CD4-positive, alpha-beta T cell (primary cell): ENCODE measurements at regions not wholly inside any gene's neighbourhood (a gene's known extent, or its start where the extent isn't known, plus 50 kb on each side); places are given as distances from the start of the nearest gene placed in this dataset.

Experiments used
- ATAC-seq: fragments of 200-7000 bp; cut with Tn5 transposase; one replicate; pipeline ENCODE4 v1.10.0; 2022; ENCODE audit warnings: mild to moderate bottlenecking; ENCODE audit not compliant: poor library complexity
- CTCF ChIA-PET: fragments of 350-600 bp; sonication (Branson Sonifier 250); formaldehyde crosslinking; loops from one replicate; lab custom pipeline; 2021; ENCODE audit warnings: antibody characterized with exemption, inconsistent platforms; lab: Charles Lee
- POLR2A ChIA-PET: fragments of 350-600 bp; sonication (Branson Sonifier 250); formaldehyde crosslinking; loops from one replicate; lab custom pipeline; 2021; ENCODE audit warnings: antibody characterized with exemption, inconsistent platforms; lab: Charles Lee
- DNase-seq, 14 experiments: peaks; one replicate each; pipeline ENCODE4 v3.0.0-alpha.2; 2013 to 2020; ENCODE audit warnings: mixed read lengths in 2 of 14
- H3K27ac ChIP-seq, 2 donors: one replicate each; pipeline versions ENCODE4 v1.5.1 to v1.7.0; 2013; ENCODE audit warnings: low read length in 2 of 2, low read depth in 1 of 2, mild to moderate bottlenecking in 1 of 2
- H3K27me3 ChIP-seq, 2 experiments: 1 replicate in 1 of 2; 2 replicates in 1 of 2; pipeline versions ENCODE4 v1.6.1 to v1.7.0; 2013; ENCODE audit warnings: low read length in 2 of 2, control low read depth in 1 of 2, mild to moderate bottlenecking in 1 of 2, moderate library complexity in 1 of 2; ENCODE audit not compliant: insufficient read depth in 2 of 2, control insufficient read depth in 1 of 2
- H3K36me3 ChIP-seq: one replicate; pipeline ENCODE4 v1.6.1; 2013; ENCODE audit warnings: low read length, control low read depth; ENCODE audit not compliant: insufficient read depth
- H3K4me1 ChIP-seq: one replicate; pipeline ENCODE4 v1.6.1; 2013; ENCODE audit warnings: low read length, control low read depth; ENCODE audit not compliant: insufficient read depth
- H3K4me3 ChIP-seq: one replicate; pipeline ENCODE4 v1.5.1; 2013; ENCODE audit warnings: mild to moderate bottlenecking, low read length, moderate library complexity
- H3K9me3 ChIP-seq, 2 experiments: 1 replicate in 1 of 2; 2 replicates in 1 of 2; pipeline versions ENCODE4 v1.6.1 to v1.7.0; 2013; ENCODE audit warnings: low read length in 2 of 2, mild to moderate bottlenecking in 2 of 2, control low read depth in 1 of 2, moderate library complexity in 1 of 2; ENCODE audit not compliant: control insufficient read depth in 1 of 2, insufficient read depth in 1 of 2
- H3K27ac Mint-ChIP-seq: one replicate; pipeline ENCODE4 v1.8.0; 2020; ENCODE audit warnings: mixed read lengths
- H3K27me3 Mint-ChIP-seq: one replicate; pipeline ENCODE4 v1.8.0; 2021; ENCODE audit warnings: mixed read lengths
- H3K36me3 Mint-ChIP-seq: one replicate; pipeline ENCODE4 v1.8.0; 2021; ENCODE audit warnings: low read depth, mixed read lengths
- H3K4me1 Mint-ChIP-seq: one replicate; pipeline ENCODE4 v1.8.0; 2021; ENCODE audit warnings: low read depth, mixed read lengths
- H3K4me3 Mint-ChIP-seq: one replicate; pipeline ENCODE4 v1.8.0; 2020; ENCODE audit warnings: mild to moderate bottlenecking, mixed read lengths
- H3K9me3 Mint-ChIP-seq: one replicate; pipeline ENCODE4 v1.8.0; 2020; ENCODE audit warnings: mixed read lengths
- intact Hi-C, 2 experiments: fragments of 100-400 bp; cut with DNase I in 1 of 2; cut with micrococcal nuclease in 1 of 2; formaldehyde crosslinking; loops; one replicate each; pipeline versions ENCODE4 v1.15.1 to v1.9.0; 2023 to 2025; cut with DNase I, micrococcal nuclease
- TF ChIP-seq, protein P1 (sequence below): fragments of 200-600 bp; IDR thresholded peaks from one replicate; pipeline ENCODE4 v1.8.0; 2022; ENCODE audit warnings: antibody characterized with exemption, mild to moderate bottlenecking

- Mint-ChIP-seq H3K4me3 (no peak overlapping the region), H3K9me3 (no peaks in the 10 kb centered on the region), H3K4me1 (no peaks in the 10 kb centered on the region), H3K36me3 (no peaks in the 10 kb centered on the region), H3K27me3 (peaks cover 28% of the 10 kb centered on the region), H3K27ac (no peak overlapping the region)
- peaks cover 0 to 4% of the 10 kb centered on the region in 2 experiments for H3K27me3 ChIP-seq
- POLR2A ChIA-PET: no interaction called here
- CTCF ChIA-PET: no interaction called here
- peaks cover 7 to 9% of the 10 kb centered on the region in 2 experiments for H3K9me3 ChIP-seq
- intact Hi-C loops: no loop called here
- no peaks in the 10 kb centered on the region for H3K4me1 ChIP-seq
- ATAC-seq (no peak), DNase-seq (peak in 1 of 14 experiments; percentile 12)
- no peak overlapping the region for H3K4me3 ChIP-seq
- TF ChIP-seq, protein P1, sequence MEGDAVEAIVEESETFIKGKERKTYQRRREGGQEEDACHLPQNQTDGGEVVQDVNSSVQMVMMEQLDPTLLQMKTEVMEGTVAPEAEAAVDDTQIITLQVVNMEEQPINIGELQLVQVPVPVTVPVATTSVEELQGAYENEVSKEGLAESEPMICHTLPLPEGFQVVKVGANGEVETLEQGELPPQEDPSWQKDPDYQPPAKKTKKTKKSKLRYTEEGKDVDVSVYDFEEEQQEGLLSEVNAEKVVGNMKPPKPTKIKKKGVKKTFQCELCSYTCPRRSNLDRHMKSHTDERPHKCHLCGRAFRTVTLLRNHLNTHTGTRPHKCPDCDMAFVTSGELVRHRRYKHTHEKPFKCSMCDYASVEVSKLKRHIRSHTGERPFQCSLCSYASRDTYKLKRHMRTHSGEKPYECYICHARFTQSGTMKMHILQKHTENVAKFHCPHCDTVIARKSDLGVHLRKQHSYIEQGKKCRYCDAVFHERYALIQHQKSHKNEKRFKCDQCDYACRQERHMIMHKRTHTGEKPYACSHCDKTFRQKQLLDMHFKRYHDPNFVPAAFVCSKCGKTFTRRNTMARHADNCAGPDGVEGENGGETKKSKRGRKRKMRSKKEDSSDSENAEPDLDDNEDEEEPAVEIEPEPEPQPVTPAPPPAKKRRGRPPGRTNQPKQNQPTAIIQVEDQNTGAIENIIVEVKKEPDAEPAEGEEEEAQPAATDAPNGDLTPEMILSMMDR: no peak
- no peak overlapping the region for H3K27ac ChIP-seq
- H3K36me3 ChIP-seq: no peaks in the 10 kb centered on the region
Observed at GRCh38 chr22:48890693-48891554, 936.7 kb downstream of the BRD1 start.

DNA sequence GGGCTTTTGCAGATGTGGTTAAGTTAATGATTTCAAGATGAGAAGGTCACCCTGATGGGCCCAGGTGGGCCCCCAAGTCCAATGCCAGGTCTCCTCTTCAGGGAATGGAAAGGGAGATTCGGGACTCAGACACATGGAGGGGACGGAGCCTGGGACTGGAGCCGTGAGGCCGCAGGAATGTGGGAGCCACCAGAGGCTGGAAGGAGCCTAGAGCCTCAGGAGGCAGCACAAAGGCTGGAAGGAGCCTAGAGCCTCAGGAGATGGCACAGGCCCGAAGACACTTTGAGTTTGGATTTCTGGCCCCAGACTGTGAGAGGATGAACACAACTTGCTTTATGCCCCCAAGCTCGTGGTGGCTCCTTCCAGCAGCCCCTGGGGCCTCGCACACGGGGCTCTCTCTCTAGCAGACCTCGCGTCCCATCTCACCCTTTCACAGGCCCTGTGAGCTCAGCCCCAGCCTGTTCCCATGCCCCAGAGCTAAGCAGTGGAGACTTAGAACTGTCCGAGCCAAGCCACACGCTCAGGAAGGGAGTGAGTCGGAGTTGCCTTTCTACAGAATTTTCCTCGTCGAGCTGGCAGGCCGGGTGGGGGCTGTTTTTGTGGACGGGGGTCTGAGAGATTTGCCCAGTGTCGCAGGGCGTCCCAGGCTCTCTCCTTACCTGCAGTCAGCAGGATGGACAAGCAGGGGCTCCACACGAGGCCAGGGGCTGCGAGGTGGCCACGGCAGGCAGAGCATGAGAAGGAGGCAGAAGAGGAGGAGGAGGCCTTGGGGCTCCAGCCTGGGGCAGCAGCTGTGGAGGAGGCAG is 937.6 kb downstream of the BRD1 start:
- DNase-seq: peak in 1 of 14 experiments; percentile 16
- POLR2A ChIA-PET: no interaction called here
- H3K36me3 Mint-ChIP-seq: no peaks in the 10 kb centered on the region
- no peak for ATAC-seq
- no peak overlapping the region for H3K4me3 Mint-ChIP-seq
- H3K4me1 ChIP-seq: no peaks in the 10 kb centered on the region
- CTCF ChIA-PET: no interaction called here
- H3K4me3 ChIP-seq: no peak overlapping the region
- H3K27ac Mint-ChIP-seq: no peak overlapping the region
- no peaks in the 10 kb centered on the region for H3K9me3 Mint-ChIP-seq
- H3K27ac ChIP-seq: no peak overlapping the region
- TF ChIP-seq, protein P1: no peak
- H3K9me3 ChIP-seq: peaks cover 7 to 13% of the 10 kb centered on the region in 2 experiments
- H3K27me3 Mint-ChIP-seq: peaks cover 25% of the 10 kb centered on the region
- no peaks in the 10 kb centered on the region for H3K36me3 ChIP-seq
- H3K27me3 ChIP-seq: peaks cover 0 to 4% of the 10 kb centered on the region in 2 experiments
- intact Hi-C loops: no loop called here
- no peaks in the 10 kb centered on the region for H3K4me1 Mint-ChIP-seq

DNA sequence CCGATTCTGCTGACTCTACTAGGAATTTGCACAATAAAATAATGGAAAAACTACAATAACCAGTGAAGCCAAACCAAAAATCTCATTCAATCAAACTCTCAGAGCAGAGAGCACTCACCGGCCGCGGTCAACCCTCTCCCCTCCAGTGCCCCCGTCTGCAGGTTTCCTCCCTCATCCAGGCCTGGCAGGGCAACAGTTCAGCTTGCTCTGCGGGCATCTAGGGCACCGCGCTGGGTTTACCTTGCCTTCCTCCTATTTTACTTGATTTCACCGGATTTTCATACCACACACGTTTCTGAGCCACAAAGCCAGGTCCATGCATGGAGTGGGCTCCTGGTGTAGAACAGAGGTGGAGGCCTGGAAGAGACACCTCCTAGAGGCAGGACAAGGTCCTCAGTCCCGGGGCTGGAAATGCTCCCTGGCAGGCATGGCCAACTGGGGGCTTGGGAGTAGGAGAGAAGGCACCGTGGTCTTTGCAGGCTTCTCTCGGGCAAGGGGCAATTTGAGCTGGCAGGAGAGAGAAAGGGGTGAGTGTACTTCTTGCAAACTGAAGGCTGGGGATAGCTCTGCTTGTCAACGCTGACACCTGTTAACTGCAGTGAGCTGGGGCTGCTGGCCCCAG is 938.4 kb downstream of the BRD1 start:
- no peaks in the 10 kb centered on the region for H3K9me3 Mint-ChIP-seq
- no peaks in the 10 kb centered on the region for H3K36me3 ChIP-seq
- CTCF ChIA-PET: no interaction called here

More for the DNA sequence above, 938.4 kb downstream of the BRD1 start:
- Histone ChIP-seq H3K27me3 (peaks cover 0 to 4% of the 10 kb centered on the region in 2 experiments), H3K9me3 (peaks cover 7 to 13% of the 10 kb centered on the region in 2 experiments), H3K4me3 (no peak overlapping the region), H3K27ac (no peak overlapping the region), H3K4me1 (no peaks in the 10 kb centered on the region)
- Mint-ChIP-seq H3K4me3 (no peak overlapping the region), H3K27ac (no peak overlapping the region), H3K4me1 (no peaks in the 10 kb centered on the region), H3K27me3 (peaks cover 27% of the 10 kb centered on the region), H3K36me3 (no peaks in the 10 kb centered on the region)
- POLR2A ChIA-PET: no interaction called here
- DNase-seq (peak in 1 of 14 experiments; percentile 26), ATAC-seq (no peak)
- TF ChIP-seq, protein P1: no peak
- intact Hi-C loops: no loop called here
